A673 (cell line): ENCODE measurements at regions not wholly inside any gene's neighbourhood (a gene's known extent, or its start where the extent isn't known, plus 50 kb on each side); places are given as distances from the start of the nearest gene placed in this dataset.

ENCODE experiments used
- BruUV-seq: library from RNA; stranded (reverse); fragments of 400-500 nt; replicated peaks from 2 replicates; lab custom pipeline; 2021; lab: Mats Ljungman, UMichigan
- CTCF ChIA-PET: fragments of 300-600 bp; sonication (Branson Sonifier 250); formaldehyde crosslinking; loops from one replicate; lab custom pipeline; 2022; ENCODE audit warnings: antibody characterized with exemption; lab: Charles Lee
- POLR2A ChIA-PET: fragments of 300-600 bp; sonication (Branson Sonifier 250); formaldehyde crosslinking; loops from one replicate; lab custom pipeline; 2022; ENCODE audit warnings: antibody characterized with exemption; ENCODE audit not compliant: low non-redundant PET; lab: Charles Lee
- DNase-seq: peaks from one replicate; pipeline ENCODE4 v3.0.0-alpha.2; 2015; ENCODE audit warnings: low spot score
- H3K27ac ChIP-seq: fragments of 200-600 bp; sonication (generic); 2 replicates; pipeline ENCODE4 v1.5.1; 2016; ENCODE audit warnings: mixed run types, low read depth, mild to moderate bottlenecking, mixed read lengths, antibody characterized with exemption, low read length; ENCODE audit not compliant: poor library complexity, severe bottlenecking
- H3K27me3 ChIP-seq: fragments of 200-600 bp; sonication (generic); replicated peaks from 2 replicates; pipeline ENCODE4 v1.6.1; 2017; ENCODE audit warnings: mixed run types, low read depth, mild to moderate bottlenecking, mixed read lengths, antibody characterized with exemption, low read length; ENCODE audit not compliant: insufficient read depth, poor library complexity
- H3K36me3 ChIP-seq: fragments of 200-600 bp; sonication (generic); 2 replicates; pipeline ENCODE4 v1.6.1; 2016; ENCODE audit warnings: mixed run types, mild to moderate bottlenecking, mixed read lengths, antibody characterized with exemption, low read length; ENCODE audit not compliant: insufficient read depth, poor library complexity, severe bottlenecking
- H3K4me1 ChIP-seq: fragments of 200-600 bp; sonication (generic); 2 replicates; pipeline ENCODE4 v1.6.1; 2017; ENCODE audit warnings: mixed run types, mild to moderate bottlenecking, mixed read lengths, antibody characterized with exemption, low read length; ENCODE audit not compliant: insufficient read depth, poor library complexity, severe bottlenecking
- H3K4me3 ChIP-seq: fragments of 200-600 bp; sonication (generic); 2 replicates; pipeline ENCODE4 v1.5.1; 2016; ENCODE audit warnings: low read depth, mixed run types, mild to moderate bottlenecking, mixed read lengths, low read length; ENCODE audit not compliant: poor library complexity, severe bottlenecking
- H3K9me3 ChIP-seq: fragments of 200-600 bp; sonication (generic); 2 replicates; pipeline ENCODE4 v1.6.1; 2016; ENCODE audit warnings: mixed run types, low read depth, mild to moderate bottlenecking, mixed read lengths, antibody characterized with exemption, low read length; ENCODE audit not compliant: poor library complexity, severe bottlenecking
- EZH2 ChIP-seq: fragments of 200-600 bp; sonication (generic); IDR thresholded peaks from 2 replicates; pipeline ENCODE4 v1.6.1; 2017; ENCODE audit warnings: borderline replicate concordance, low read depth, mild to moderate bottlenecking, mixed read lengths, antibody characterized with exemption, low read length; ENCODE audit not compliant: poor library complexity, severe bottlenecking
- intact Hi-C: fragments of 100-400 bp; cut with micrococcal nuclease; formaldehyde crosslinking; loops from one replicate; pipeline ENCODE4 v1.10.0; 2022; ENCODE audit not compliant: unreplicated experiment
- TF ChIP-seq, protein P1 (sequence below): fragments of 300-800, 200-600 bp; sonication (generic); conservative IDR thresholded peaks from 2 replicates; pipeline ENCODE4 v1.5.1; 2017; ENCODE audit warnings: low read depth, mild to moderate bottlenecking, antibody characterized with exemption, low read length, moderate library complexity, mixed read lengths

DNA sequence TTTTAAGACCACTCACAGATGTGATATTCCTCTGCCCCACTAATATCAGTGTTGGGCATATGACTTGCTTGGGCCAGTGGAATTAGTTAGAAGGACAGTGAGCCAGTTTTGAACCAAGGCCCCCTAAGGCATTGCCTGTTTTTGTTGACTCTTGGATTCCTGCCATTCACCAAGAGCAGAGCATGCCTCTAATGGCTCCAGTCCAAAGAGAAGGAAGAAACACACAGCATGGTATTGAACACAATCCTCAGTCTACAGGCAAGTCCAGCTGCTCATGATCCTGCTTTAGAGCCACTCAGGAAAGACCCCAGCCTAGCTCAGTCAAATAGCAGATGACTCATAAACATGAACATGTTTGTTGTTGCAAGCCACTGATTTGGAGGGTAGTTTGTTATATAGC is 1201.5 kb downstream of the BCL11B start:
- Histone ChIP-seq H3K4me1 (peaks cover 3% of the 10 kb centered on the region), H3K36me3 (no peaks in the 10 kb centered on the region), H3K27ac (no peak overlapping the region), H3K4me3 (no peak overlapping the region), H3K27me3 (no peaks in the 10 kb centered on the region), H3K9me3 (no peaks in the 10 kb centered on the region)
- BruUV-seq, result no TSS peak
- CTCF ChIA-PET, result no interaction called here
- TF ChIP-seq, protein P1, sequence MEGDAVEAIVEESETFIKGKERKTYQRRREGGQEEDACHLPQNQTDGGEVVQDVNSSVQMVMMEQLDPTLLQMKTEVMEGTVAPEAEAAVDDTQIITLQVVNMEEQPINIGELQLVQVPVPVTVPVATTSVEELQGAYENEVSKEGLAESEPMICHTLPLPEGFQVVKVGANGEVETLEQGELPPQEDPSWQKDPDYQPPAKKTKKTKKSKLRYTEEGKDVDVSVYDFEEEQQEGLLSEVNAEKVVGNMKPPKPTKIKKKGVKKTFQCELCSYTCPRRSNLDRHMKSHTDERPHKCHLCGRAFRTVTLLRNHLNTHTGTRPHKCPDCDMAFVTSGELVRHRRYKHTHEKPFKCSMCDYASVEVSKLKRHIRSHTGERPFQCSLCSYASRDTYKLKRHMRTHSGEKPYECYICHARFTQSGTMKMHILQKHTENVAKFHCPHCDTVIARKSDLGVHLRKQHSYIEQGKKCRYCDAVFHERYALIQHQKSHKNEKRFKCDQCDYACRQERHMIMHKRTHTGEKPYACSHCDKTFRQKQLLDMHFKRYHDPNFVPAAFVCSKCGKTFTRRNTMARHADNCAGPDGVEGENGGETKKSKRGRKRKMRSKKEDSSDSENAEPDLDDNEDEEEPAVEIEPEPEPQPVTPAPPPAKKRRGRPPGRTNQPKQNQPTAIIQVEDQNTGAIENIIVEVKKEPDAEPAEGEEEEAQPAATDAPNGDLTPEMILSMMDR, result no peak
- no peak for TF ChIP-seq EZH2
- POLR2A ChIA-PET, result no interaction called here
- peak; percentile 40 for DNase-seq
- intact Hi-C loops, result no loop called here

DNA sequence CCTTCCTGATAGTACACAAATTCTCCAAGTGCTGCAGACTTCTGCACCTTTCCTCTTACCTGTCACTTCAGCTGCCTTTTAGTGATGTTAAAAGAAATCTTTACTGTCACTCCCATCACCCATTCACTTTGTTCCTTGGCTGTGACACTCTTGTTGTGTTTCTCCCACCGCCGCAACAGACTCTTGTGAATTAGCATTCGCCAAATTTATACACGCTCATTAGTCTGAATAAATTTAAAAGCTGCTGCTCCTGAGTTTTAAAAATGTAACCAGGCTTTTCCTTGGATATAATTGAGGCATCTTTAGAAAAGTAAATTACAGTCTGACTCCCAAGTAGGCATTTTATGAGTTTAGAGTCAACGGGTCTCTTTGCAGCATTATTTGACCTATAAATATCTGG is 1197.9 kb downstream of the BCL11B start:
- ChIA-PET POLR2A (no interaction called here), CTCF (no interaction called here)
- TF ChIP-seq EZH2, result no peak
- TF ChIP-seq, protein P1, result no peak
- H3K27ac ChIP-seq, result no peak overlapping the region
- no TSS peak for BruUV-seq
- H3K9me3 ChIP-seq, result no peaks in the 10 kb centered on the region
- intact Hi-C loops, result no loop called here
- no peak overlapping the region for H3K4me3 ChIP-seq
- H3K36me3 ChIP-seq, result no peaks in the 10 kb centered on the region
- H3K4me1 ChIP-seq, result peaks cover 3% of the 10 kb centered on the region
- no peak for DNase-seq
- no peaks in the 10 kb centered on the region for H3K27me3 ChIP-seq

DNA sequence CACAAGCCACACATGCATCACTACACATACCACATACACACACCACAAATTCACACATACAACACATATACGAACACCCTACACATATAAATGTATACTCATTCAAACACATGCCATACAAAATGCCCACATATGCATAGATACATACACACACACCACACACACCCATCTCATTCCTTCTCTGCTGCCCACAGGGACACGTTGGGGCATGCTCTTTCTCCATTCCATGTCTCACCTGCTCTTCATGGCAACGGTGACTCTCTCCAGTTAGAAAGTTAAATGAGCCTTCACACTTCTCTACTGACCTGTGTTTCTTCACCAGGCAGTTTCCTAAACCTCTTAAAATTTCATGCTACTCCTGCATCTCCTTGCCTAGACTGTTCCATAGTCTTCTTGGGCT is 1194.8 kb downstream of the BCL11B start:
- POLR2A ChIA-PET, result no interaction called here
- CTCF ChIA-PET, result no interaction called here
- Histone ChIP-seq H3K36me3 (no peaks in the 10 kb centered on the region), H3K4me3 (no peak overlapping the region), H3K27me3 (no peaks in the 10 kb centered on the region), H3K9me3 (no peaks in the 10 kb centered on the region), H3K4me1 (no peaks in the 10 kb centered on the region), H3K27ac (no peak overlapping the region)
- intact Hi-C loops, result no loop called here
- no peak for TF ChIP-seq EZH2
- TF ChIP-seq, protein P1, result no peak
- DNase-seq, result no peak
- no TSS peak for BruUV-seq
